Dermis blood vessel endothelial cell (primary cell): ENCODE measurements at regions not wholly inside any gene's neighbourhood (a gene's known extent, or its start where the extent isn't known, plus 50 kb on each side); places are given as distances from the start of the nearest gene placed in this dataset.
A peak's percentile ranks its signal among the peaks of the same experiment; 100 is the strongest.

Experiments used
- DNase-seq: peaks from one replicate; pipeline ENCODE4 v3.0.0; 2010

- no peak for DNase-seq
Observed at GRCh38 chr4:29220761-29221160, 1499.4 kb upstream of the PCDH7 start.

DNA sequence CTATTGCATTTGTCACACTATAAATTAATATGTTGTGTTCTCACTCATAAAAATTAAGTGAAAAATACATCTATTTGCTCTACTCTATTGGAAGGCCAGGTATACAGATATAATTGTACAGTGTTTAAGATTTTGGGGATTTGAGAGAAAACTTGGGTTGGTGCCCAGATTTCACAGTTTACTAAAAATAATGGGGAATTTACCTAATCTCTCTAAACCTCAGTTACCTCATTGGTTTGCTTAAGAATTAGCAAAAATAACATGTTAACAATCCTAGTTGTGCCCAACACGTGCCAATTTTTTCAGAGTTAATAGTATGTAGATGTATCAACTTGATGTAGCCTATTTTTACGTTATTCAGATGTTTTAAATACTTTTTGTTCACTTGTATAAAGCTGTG, 1495.3 kb upstream of the PCDH7 start:
- no peak for DNase-seq

GRCh38 chr4:29240641-29241040, 1479.5 kb upstream of the PCDH7 start:
- no peak for DNase-seq

GRCh38 chr4:29243054-29243453, 1477.1 kb upstream of the PCDH7 start:
- DNase-seq: no peak

GRCh38 chr4:29243851-29244250, 1476.3 kb upstream of the PCDH7 start:
- DNase-seq: no peak

DNA sequence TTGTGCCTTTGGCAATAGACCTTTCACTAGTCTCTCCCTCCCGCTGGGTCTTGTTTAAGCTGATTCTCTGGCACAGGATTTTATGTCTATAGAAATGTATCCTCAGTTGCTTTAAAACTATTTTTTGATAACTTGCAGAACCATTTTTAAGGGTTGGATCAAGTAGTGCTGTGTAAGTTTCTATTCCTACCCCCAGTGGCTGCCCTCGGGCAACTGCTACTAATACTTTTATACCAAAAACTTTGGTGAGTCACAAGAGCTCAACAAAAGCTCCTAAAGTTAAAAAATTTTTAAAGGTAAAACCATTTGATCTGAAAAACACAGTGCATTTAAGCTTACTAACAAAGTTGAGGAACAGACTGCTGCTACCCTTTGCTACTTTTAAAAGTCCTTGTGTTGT, 1460.6 kb upstream of the PCDH7 start:
- DNase-seq: no peak

- no peak for DNase-seq
Observed at GRCh38 chr4:29262986-29263385, 1457.2 kb upstream of the PCDH7 start.

DNA sequence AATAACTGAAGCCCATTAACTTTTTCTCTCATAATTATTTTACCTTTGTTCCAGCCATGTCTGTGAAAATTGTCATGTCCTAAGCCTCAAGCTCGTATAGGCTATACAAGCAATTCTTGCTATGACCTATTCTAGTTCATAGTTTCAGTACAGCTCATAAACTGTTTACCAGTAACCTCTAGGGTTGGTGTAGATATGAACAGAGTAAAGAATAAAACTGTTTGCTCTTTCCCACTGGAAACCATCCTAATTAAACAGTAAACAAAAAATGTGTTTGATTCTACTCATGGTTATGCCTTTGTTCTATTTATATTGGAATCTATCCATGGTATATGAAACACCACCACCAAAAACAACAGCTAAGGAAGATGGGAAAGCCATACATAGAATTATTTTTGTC, 1444.0 kb upstream of the PCDH7 start:
- no peak for DNase-seq

- DNase-seq: no peak
Observed at GRCh38 chr4:29277381-29277780, 1442.8 kb upstream of the PCDH7 start.

- peak; percentile 79 for DNase-seq
Observed at GRCh38 chr4:29278585-29278984, 1441.6 kb upstream of the PCDH7 start.

GRCh38 chr4:29289118-29289517, 1431.1 kb upstream of the PCDH7 start:
- no peak for DNase-seq

DNA sequence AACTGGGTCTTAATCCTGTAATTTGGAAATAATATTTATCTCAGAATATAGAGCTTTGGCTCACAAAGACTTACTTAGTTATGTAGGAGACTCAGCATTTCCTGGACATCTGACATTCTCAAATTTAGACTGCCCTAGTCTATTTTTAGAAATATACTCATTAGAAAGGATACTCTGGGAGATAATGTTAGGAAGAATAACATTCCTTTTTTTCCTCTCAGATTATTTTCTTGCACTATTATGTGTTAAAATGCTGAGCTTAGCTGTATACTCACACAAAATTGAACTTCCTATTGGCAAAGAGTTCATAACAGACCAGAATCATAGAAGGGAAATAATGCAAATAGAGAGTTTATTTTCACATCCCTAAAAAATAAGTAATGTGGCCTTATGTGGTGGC, 1424.9 kb upstream of the PCDH7 start:
- no peak for DNase-seq

GRCh38 chr4:29304595-29304994, 1415.6 kb upstream of the PCDH7 start:
- no peak for DNase-seq

GRCh38 chr4:29307256-29307655, 1412.9 kb upstream of the PCDH7 start:
- DNase-seq: no peak

DNA sequence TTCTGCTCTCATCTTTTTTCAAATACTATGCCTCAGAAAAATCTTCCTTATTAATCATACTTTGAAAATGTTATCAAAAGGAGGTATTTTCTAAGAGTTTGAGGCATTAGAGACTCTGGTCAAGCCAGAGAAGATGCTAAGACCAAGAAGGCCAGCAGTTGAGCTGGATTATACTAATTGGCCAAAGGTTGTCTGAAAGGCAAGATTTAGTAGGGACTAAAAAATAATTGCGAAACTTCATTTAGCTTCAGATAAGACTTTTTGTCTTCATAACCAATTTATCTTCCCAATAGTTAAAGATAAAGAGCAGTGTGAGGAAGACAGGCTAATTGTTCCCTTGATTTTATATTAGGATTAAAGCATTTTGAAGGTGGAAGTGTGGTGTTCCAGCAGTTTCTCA, 1412.4 kb upstream of the PCDH7 start:
- DNase-seq: no peak

- DNase-seq: peak; percentile 80
Observed at GRCh38 chr4:29309050-29309449, 1411.1 kb upstream of the PCDH7 start.

DNA sequence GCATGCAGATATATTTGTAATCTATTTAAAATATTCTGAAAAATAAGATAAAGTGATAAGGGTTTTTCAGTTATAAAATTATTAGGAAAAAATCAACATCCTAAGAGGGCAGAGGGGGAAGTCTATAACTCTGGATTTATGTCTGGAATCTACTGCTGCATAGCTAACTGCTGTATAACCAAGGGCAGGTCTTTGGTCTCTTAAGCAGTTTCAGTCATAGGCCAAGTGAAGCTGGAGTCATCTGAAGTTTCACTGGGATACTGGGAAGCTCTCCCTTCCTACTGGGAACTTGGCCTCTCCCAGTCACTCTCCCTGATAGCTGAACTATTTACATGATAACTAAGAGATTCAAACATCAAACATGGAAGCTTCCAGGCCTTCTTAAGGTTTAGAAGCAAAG, 1409.9 kb upstream of the PCDH7 start:
- no peak for DNase-seq

- peak; percentile 79 for DNase-seq
Observed at GRCh38 chr4:29311247-29311646, 1408.9 kb upstream of the PCDH7 start.

- no peak for DNase-seq
Observed at GRCh38 chr4:29319663-29320340, 1400.4 kb upstream of the PCDH7 start.

DNA sequence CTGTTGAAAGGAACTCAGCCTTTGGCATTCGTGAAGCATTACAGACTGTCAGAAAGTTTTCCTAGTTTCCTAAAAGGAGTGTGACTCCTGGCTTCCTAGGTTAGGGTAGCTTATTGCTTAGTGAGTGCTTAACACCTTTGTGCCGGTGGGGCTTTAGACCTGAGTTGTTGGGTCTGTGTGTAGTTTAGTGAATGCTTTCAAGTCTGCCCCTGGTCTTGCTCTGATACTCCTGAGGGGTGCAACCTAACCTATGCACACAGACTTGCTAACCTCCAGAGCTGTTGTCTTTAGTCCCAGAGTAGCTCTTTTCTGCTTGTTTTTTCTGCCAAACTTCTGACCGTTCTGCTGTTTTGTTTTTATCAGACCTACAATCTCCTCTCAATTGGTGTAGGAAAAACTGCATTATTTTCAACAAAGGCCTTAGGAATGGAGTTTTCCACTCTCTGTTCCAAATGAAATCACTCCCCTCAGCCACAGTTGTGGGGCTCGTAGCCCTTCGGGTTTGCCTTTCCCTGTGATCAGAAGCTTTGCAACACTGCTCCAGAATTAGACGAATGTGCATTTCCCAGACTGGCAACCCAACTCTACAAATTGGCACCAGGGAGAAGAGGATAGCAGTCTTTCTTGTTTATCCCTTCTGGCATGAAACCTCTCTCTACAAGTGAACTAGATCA, 1399.1 kb upstream of the PCDH7 start:
- DNase-seq: no peak

- no peak for DNase-seq
Observed at GRCh38 chr4:29326004-29326403, 1394.2 kb upstream of the PCDH7 start.

DNA sequence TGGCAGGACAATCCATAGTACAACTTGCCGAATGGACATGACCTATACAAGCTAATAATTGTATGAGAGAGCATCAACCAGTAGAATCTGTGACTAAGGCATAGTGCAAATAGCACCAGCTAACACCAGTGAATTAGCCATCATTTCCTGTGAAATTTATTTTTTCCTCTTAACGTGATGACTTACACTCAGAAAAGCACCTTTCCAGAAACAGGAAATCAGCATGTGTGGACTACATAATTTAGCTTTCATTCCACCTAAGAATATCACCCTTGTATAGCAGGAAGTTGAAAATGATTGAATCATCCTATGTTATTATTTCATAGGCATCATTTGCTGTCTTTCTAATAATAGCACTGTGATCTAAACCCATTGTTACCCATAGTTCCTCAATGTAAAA, 1393.4 kb upstream of the PCDH7 start:
- peak; percentile 95 for DNase-seq

- peak; percentile 78 for DNase-seq
Observed at GRCh38 chr4:29336861-29337260, 1383.3 kb upstream of the PCDH7 start.

GRCh38 chr4:29372971-29373370, 1347.2 kb upstream of the PCDH7 start:
- no peak for DNase-seq

DNA sequence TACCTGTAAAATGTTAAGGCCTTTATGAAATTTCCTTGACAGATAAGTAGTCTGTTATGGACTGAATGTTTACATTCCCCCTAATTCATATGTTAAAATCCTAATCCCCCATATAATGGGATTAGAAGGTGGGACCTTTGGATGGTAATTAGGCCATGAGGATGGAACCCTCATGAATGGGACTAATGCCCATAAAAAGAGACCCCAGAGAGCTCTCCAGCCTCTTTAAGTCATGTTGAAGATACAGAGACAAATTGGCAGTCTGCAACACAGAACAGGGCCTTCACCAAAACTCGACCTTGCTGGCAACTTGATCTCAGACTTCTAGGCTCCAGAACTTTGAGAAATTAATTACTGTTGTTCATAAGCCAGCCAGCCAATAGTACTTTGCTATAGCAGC, 1344.5 kb upstream of the PCDH7 start:
- no peak for DNase-seq
